H1 (cell line): ENCODE measurements at regions not wholly inside any gene's neighbourhood (a gene's known extent, or its start where the extent isn't known, plus 50 kb on each side); places are given as distances from the start of the nearest gene placed in this dataset.

ENCODE experiments used
- RNF2 ChIP-seq: fragments of 200-900, 300-1000 bp; sonication (generic); IDR thresholded peaks from 2 replicates; pipeline ENCODE4 v1.7.1; 2016; ENCODE audit warnings: borderline replicate concordance, low read depth, mild to moderate bottlenecking, antibody characterized with exemption, low read length; ENCODE audit not compliant: poor library complexity, severe bottlenecking; ENCODE audit errors: missing control alignments
- RXRA ChIP-seq: IDR thresholded peaks from 2 replicates; pipeline ENCODE4 v1.6.1; 2011; ENCODE audit warnings: low read depth, mild to moderate bottlenecking, low read length, moderate library complexity; ENCODE audit not compliant: insufficient read depth
- SP4 ChIP-seq: IDR thresholded peaks from 2 replicates; pipeline ENCODE4 v1.6.1; 2012; ENCODE audit warnings: low read length, inconsistent platforms

- no peak for TF ChIP-seq RNF2
- no peak for TF ChIP-seq SP4
- TF ChIP-seq RXRA: no peak
- TF ChIP-seq, all 59 proteins: peak for 0
Measured at GRCh38 chr7:8913682-8914081, 480.3 kb downstream of the NXPH1 start (continued).
